ENCODE measurements at regions not wholly inside any gene's neighbourhood (a gene's known extent, or its start where the extent isn't known, plus 50 kb on each side); places are given as distances from the start of the nearest gene placed in this dataset.

DNA sequence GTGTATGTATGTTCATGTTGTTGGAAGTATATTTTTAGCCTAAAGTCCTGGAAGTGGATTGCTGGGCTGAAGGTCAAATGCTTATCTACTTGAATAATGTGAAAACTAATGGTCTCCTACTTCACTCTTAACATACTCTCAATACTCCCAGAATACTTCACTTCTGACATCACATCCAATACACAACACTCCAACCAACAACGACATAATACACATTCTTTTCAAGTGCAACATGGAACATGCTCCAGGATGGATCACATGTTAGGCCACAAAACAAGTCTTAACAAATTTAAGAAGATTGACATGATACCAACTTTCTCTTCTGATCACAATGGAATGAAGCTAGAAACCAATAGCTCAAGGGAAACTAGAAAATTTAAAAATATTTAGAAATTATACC lies 126.9 kb upstream of the ADCY1 start:
- TF ChIP-seq FOXP1 (CRISPR knock-in tag; IDR thresholded peaks at IDR 0.05; ENCODE audit: borderline replicate concordance) (no peak), ZNF219 (CRISPR knock-in tag; IDR thresholded peaks at IDR 0.05; ENCODE audit: borderline replicate concordance) (no peak), TP53 (CRISPR knock-in tag; IDR thresholded peaks at IDR 0.05) (no peak), NR1H2 (CRISPR knock-in tag; IDR thresholded peaks at IDR 0.05) (no peak), NR3C1 (CRISPR knock-in tag; conservative IDR thresholded peaks at IDR 0.05; ENCODE audit: low read depth) (no peak), ZBTB21 (CRISPR knock-in tag; IDR thresholded peaks at IDR 0.05; ENCODE audit: borderline replicate concordance) (no peak), FOXK1 (CRISPR knock-in tag; IDR thresholded peaks at IDR 0.05) (no peak), ETV6 (CRISPR knock-in tag; IDR thresholded peaks at IDR 0.05) (no peak), IRF2 (CRISPR knock-in tag; IDR thresholded peaks at IDR 0.05; ENCODE audit: borderline replicate concordance, low read depth) (no peak), ZBTB43 (CRISPR knock-in tag; IDR thresholded peaks at IDR 0.05) (no peak), ZNF512 (CRISPR knock-in tag; IDR thresholded peaks at IDR 0.05; ENCODE audit: borderline replicate concordance) (no peak), CREB1 (CRISPR knock-in tag; IDR thresholded peaks at IDR 0.05) (no peak), EMX1 (CRISPR knock-in tag; IDR thresholded peaks at IDR 0.05) (no peak)
- TF ChIP-seq, protein P1, sequence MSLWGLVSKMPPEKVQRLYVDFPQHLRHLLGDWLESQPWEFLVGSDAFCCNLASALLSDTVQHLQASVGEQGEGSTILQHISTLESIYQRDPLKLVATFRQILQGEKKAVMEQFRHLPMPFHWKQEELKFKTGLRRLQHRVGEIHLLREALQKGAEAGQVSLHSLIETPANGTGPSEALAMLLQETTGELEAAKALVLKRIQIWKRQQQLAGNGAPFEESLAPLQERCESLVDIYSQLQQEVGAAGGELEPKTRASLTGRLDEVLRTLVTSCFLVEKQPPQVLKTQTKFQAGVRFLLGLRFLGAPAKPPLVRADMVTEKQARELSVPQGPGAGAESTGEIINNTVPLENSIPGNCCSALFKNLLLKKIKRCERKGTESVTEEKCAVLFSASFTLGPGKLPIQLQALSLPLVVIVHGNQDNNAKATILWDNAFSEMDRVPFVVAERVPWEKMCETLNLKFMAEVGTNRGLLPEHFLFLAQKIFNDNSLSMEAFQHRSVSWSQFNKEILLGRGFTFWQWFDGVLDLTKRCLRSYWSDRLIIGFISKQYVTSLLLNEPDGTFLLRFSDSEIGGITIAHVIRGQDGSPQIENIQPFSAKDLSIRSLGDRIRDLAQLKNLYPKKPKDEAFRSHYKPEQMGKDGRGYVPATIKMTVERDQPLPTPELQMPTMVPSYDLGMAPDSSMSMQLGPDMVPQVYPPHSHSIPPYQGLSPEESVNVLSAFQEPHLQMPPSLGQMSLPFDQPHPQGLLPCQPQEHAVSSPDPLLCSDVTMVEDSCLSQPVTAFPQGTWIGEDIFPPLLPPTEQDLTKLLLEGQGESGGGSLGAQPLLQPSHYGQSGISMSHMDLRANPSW (CRISPR knock-in tag; conservative IDR thresholded peaks at IDR 0.05; ENCODE audit: low read depth) = no peak
- TF ChIP-seq, protein P2, sequence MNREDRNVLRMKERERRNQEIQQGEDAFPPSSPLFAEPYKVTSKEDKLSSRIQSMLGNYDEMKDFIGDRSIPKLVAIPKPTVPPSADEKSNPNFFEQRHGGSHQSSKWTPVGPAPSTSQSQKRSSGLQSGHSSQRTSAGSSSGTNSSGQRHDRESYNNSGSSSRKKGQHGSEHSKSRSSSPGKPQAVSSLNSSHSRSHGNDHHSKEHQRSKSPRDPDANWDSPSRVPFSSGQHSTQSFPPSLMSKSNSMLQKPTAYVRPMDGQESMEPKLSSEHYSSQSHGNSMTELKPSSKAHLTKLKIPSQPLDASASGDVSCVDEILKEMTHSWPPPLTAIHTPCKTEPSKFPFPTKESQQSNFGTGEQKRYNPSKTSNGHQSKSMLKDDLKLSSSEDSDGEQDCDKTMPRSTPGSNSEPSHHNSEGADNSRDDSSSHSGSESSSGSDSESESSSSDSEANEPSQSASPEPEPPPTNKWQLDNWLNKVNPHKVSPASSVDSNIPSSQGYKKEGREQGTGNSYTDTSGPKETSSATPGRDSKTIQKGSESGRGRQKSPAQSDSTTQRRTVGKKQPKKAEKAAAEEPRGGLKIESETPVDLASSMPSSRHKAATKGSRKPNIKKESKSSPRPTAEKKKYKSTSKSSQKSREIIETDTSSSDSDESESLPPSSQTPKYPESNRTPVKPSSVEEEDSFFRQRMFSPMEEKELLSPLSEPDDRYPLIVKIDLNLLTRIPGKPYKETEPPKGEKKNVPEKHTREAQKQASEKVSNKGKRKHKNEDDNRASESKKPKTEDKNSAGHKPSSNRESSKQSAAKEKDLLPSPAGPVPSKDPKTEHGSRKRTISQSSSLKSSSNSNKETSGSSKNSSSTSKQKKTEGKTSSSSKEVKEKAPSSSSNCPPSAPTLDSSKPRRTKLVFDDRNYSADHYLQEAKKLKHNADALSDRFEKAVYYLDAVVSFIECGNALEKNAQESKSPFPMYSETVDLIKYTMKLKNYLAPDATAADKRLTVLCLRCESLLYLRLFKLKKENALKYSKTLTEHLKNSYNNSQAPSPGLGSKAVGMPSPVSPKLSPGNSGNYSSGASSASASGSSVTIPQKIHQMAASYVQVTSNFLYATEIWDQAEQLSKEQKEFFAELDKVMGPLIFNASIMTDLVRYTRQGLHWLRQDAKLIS (CRISPR knock-in tag; IDR thresholded peaks at IDR 0.05; ENCODE audit: borderline replicate concordance) = no peak
- TF ChIP-seq, protein P3, sequence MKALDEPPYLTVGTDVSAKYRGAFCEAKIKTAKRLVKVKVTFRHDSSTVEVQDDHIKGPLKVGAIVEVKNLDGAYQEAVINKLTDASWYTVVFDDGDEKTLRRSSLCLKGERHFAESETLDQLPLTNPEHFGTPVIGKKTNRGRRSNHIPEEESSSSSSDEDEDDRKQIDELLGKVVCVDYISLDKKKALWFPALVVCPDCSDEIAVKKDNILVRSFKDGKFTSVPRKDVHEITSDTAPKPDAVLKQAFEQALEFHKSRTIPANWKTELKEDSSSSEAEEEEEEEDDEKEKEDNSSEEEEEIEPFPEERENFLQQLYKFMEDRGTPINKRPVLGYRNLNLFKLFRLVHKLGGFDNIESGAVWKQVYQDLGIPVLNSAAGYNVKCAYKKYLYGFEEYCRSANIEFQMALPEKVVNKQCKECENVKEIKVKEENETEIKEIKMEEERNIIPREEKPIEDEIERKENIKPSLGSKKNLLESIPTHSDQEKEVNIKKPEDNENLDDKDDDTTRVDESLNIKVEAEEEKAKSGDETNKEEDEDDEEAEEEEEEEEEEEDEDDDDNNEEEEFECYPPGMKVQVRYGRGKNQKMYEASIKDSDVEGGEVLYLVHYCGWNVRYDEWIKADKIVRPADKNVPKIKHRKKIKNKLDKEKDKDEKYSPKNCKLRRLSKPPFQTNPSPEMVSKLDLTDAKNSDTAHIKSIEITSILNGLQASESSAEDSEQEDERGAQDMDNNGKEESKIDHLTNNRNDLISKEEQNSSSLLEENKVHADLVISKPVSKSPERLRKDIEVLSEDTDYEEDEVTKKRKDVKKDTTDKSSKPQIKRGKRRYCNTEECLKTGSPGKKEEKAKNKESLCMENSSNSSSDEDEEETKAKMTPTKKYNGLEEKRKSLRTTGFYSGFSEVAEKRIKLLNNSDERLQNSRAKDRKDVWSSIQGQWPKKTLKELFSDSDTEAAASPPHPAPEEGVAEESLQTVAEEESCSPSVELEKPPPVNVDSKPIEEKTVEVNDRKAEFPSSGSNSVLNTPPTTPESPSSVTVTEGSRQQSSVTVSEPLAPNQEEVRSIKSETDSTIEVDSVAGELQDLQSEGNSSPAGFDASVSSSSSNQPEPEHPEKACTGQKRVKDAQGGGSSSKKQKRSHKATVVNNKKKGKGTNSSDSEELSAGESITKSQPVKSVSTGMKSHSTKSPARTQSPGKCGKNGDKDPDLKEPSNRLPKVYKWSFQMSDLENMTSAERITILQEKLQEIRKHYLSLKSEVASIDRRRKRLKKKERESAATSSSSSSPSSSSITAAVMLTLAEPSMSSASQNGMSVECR (CRISPR knock-in tag; IDR thresholded peaks at IDR 0.05; ENCODE audit: borderline replicate concordance) = no peak
- TF ChIP-seq, protein P4, sequence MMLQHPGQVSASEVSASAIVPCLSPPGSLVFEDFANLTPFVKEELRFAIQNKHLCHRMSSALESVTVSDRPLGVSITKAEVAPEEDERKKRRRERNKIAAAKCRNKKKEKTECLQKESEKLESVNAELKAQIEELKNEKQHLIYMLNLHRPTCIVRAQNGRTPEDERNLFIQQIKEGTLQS (CRISPR knock-in tag; conservative IDR thresholded peaks at IDR 0.05) = no peak
- TF ChIP-seq, protein P5, sequence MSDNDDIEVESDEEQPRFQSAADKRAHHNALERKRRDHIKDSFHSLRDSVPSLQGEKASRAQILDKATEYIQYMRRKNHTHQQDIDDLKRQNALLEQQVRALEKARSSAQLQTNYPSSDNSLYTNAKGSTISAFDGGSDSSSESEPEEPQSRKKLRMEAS (CRISPR knock-in tag; IDR thresholded peaks at IDR 0.05) = no peak
- ChIA-PET CTCF (interaction anchor here (1.5 kb wide), 1 partner anchor 216 kb away, joined by 5 read pairs; no protein-coding TSS in a partner anchor), POLR2A (no interaction called here)
- H3K4me1 Mint-ChIP-seq = 0 out of 2 replicates have a peak, but pooled peaks cover 3% of the 10 kb centered on the region
- H3K27me3 Mint-ChIP-seq (ENCODE audit: low read depth) = no peaks in the 10 kb centered on the region
- ATAC-seq (no peak), DNase-seq (ENCODE audit: low spot score) (no peak)
- no peaks in the 10 kb centered on the region for H3K9me3 Mint-ChIP-seq
- no peak overlapping the region for H3K4me3 Mint-ChIP-seq
- H3K36me3 Mint-ChIP-seq = no peaks in the 10 kb centered on the region
- no peak overlapping the region for H3K27ac Mint-ChIP-seq

Measured in WTC11 (cell line).